PFSK-1 (cell line): ENCODE measurements at regions not wholly inside any gene's neighbourhood (a gene's known extent, or its start where the extent isn't known, plus 50 kb on each side); places are given as distances from the start of the nearest gene placed in this dataset.

Experiments
- POLR2AphosphoS5 ChIP-seq: IDR thresholded peaks from 2 replicates; pipeline ENCODE4 v1.6.1; 2012; ENCODE audit warnings: low read depth, mild to moderate bottlenecking, control low read depth, low read length, moderate library complexity
- TAF1 ChIP-seq: IDR thresholded peaks from 2 replicates; pipeline ENCODE4 v1.6.1; 2012; ENCODE audit warnings: low read length, control low read depth, borderline replicate concordance; ENCODE audit not compliant: insufficient read depth

GRCh38 chr16:80436510-80436909, 104.3 kb upstream of the DYNLRB2 start:
- TF ChIP-seq POLR2AphosphoS5 (no peak), TAF1 (no peak)
